ENCODE measurements at regions not wholly inside any gene's neighbourhood (a gene's known extent, or its start where the extent isn't known, plus 50 kb on each side); places are given as distances from the start of the nearest gene placed in this dataset.
"Not testable (repeated sequence)": the region's sequence is repeated elsewhere in the genome, so short reads cannot be mapped to it uniquely, and the experiment has no call there.

DNA sequence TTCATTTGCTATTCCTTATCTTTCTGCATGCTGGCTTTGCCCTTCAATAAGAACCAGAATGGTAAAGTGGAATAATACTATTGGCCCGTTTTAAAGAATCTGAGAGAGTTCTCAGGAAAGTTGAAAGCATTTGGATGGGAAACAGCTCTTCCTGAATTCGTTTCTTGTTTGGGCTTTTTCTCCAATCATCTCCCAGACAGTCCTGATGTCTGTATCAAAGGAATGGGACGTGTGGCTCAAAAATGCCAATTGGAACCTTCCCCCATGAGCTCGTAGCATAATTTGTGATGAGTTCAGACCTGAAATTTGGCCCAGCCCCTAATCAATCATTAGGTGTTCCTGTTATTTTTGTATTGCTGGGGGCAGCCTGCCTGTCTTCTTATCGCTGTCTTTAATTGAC is 75.8 kb upstream of the BACH2 start:
- DNase-seq (ENCODE audit: low read depth in 2 of 2): no peak

DNA sequence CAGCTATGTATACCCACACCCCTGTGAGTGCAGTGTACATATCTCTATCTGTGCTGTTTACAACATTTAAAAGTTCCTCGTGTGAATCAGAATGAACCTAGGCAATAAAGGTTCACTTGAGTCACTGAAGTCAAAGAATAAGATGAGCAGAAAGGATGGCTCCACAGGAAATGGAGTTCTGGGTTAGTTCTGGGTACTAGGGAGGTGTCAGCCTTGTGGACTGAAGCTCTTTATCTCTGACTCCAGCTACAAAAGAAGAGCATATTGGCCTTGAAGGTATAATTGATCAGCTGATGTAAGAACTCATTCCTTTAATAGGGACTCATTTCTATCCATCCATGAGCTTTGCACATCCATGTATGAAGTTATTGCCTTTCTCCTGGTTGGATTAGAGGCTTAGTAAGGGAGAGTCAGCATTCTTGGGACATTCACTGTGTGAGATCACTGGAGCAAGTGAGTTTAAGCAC is 73.9 kb upstream of the BACH2 start:
- no peak for DNase-seq (ENCODE audit: low read depth in 2 of 2)

DNA sequence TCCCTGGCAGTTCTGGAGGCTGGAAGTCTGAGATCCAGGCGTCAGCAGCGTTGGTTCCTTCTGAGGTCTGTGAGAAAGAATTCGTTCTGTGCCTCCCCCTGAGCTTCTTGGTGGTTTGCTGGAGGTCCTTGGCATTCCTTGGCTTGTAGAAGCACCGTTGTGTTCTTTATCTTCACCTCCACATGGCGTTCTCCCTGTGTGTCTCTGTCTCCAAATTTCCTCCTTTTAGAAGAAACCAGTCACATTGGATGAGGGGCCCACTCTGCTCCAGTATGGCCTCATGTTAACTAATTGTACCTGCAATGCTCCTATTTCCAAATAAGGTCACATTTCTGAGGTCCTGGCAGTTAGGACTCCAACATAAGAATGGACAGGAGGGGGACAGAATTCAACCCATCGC is 73.0 kb upstream of the BACH2 start:
- DNase-seq (ENCODE audit: low read depth in 2 of 2): no peak

DNA sequence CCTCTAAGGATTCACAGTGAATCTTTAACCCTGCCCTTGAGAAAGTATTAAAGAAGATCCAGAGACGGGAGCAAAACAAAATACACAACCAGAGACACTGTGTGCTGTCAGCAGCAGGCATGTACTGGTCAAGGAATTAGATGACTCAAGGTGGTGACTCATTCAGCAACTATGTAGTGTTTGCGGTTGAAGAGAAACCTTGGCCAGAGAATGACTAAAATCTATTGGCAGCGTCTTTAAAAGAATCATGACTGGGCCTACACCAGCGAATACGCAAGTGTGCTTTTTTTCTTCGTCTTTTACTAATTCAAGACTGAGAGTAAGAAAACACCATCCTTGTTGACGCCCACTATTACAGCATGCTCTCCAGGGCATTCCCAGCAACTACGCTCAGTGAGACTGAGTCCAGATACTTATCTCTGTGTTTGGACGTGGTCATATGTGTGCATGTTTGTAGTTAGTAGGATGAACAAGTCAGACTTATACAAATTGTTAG is 72.4 kb upstream of the BACH2 start:
- DNase-seq (ENCODE audit: low read depth in 2 of 2): peak in 1 of 2 donors; percentile 28

DNA sequence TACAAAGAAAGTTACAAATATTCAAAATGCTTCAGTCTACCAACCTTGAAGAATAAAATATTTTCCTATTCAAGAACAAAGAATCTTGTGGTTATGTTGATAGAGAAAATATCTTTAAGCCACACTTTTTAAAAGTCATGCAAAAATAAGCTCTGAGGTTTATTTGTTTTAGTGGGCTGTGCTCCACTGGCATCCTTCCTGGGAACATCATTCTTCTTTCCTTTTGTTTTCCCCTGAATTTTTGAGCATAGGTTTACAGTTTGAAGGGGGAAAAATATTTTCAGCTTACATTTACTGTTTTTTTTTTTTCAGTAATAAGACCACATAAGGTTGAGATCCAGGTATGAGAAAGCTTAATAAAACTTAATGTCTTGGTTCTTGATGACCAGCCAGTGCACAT is 72.0 kb upstream of the BACH2 start:
- DNase-seq (ENCODE audit: low read depth in 2 of 2): no peak

DNA sequence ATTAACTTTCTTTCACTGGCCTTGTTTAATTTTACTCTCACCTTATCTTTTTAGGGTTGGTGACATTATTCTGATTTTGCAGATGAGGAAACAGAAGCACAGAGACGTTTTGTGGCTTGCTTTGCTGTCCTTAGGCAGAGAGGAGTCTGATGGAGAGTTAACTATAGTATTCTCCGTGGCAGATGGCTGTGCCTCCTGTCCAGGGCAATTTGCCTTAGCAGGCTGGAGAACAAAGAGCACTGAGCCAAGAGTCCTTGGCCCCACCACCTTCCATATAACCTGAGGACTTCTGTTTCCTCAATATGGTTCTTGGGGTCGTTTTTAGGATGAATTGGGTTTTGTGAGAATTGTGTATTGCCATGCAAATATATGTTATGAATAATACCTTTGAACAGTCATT is 71.4 kb upstream of the BACH2 start:
- no peak for DNase-seq (ENCODE audit: low read depth in 2 of 2)

DNA sequence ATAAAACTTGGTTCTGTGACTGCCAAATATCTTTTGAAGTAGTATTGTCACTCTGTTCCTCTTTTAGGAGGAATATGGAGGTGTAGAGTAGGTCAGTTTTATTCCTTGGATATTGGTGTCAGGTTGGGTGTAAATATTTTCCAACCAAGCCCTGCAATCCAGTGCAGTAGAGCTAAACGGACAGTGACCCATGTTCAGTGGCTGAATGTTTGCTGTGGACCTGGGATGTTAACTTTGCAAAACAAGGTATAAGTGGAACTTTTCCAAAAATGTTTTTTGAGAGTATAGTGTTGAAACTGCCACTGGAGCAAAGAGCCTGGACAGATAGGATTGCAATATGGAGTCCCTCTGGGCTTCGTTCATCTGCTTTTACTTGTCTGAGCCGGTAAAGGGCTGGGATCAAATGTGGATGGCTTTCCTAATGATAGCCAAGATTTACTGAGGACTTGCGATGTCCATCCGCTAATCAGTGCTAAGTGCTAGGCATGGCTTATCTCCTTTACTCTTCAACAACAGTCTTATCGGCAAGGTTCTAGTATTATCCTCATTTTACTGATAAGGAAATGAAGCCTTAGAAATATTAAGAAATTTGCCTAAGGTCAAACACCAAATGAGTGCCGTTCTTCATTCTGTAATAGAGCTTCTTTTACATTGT is 69.0 kb upstream of the BACH2 start:
- DNase-seq (ENCODE audit: low read depth in 2 of 2): no peak

DNA sequence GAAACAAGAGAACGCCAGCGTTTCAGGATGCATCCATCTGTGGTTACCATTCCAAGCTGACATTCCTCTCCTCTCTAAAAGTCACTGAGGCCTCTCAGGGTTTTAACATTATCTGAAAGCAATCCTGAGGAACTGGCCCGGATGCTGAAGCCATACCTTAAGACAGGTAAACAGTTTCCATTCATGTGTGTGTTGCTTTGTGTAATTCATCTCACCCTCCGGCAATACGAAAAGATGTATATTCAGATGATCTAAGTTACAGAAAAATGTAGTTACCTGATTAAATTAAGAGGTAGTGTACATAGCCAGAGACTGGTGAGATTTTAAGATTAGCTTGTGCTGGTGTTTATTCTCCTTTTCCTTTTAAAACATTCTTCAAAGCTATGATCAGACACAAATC is 68.4 kb upstream of the BACH2 start:
- no peak for DNase-seq (ENCODE audit: low read depth in 2 of 2)

DNA sequence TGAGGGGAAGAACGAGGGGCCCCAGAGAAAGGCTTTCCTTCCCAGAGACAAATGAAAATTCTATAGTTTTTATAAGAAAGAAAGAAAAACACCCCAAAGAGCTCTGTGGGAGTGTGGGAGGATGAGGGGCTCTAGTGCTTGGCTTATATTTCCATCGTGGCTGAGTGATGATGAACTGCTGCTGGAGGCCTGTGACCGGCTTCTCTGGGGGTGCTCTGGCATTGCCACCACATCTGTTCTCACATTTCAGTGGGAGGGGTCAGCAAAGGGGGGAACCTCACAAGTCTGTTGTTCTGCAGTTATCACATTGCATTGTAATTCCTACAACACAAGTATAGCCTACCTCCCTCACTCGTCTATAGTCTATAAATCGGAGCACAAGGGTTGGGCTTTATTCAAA is 67.6 kb upstream of the BACH2 start:
- no peak for DNase-seq (ENCODE audit: low read depth in 2 of 2)

DNA sequence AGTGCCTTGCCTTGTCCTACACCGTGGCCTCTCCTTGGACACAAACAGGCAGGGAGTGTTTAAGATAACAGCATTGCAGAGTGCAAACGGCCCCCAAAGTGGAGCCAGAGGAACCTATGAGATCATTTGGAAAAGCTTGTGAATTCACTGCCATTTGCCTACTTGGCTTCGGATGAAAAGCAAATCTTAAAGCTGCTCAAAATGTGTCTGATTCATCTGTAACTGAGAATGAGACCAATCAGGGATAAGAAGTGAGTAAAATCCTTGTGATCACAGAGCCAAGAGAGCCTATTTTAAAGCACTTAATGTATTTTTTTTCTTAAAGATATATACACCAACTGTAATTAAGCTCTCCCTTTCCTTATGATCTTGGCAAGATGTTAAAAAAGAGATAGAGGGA is 65.7 kb upstream of the BACH2 start:
- DNase-seq (ENCODE audit: low read depth in 2 of 2): no peak

DNA sequence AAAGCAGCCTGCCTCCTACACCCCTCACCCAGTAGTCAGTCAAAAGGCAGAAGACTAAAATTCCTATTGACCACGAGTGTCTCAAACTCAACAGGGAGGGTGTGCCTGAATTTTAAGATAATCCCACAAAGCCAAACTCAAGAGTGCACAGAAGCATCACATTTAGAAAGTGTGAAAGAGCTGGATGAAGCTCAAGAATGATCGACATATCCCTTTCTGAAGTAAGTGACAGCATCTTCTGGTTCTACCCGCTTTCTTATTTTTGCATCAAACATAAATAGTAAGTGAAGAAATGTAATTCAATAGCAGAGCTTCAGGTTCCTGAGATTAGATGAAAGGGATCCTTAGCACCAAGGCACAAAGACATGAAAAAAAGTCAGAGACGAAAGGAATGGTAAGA is 64.5 kb upstream of the BACH2 start:
- no peak for DNase-seq (ENCODE audit: low read depth in 2 of 2)

DNA sequence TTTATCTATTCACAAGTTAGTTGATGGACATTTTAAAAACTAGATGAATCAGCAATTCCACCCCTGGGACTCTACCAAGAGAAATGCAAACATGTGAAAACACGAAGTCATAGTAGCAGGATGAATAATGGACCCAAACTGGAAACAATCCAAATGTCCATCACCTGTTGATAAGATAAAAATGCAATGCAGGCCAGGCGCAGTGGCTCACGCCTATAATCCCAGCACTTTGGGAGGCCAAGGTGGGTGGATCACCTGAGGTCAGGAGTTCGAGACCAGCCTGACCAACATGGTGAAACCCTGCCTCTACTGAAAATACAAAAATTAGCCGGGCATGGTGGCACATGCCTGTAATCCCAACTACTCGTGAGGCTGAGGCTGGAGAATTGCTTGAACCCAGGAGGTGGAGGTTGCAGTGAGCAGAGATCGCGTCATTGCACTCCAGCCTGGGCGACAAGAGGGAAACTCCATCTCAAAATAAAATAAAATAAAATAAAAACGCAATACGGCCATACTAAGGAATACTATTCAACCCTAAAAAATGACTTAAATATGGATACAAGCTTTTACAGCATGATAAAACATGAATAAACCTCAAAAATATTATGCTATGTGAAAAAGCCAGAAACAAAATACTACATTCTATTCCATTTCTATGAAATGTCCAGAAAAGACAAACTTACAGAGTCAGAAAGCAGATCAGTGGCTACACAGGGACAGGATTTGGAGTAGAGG is 61.6 kb upstream of the BACH2 start:
- not testable (repeated sequence) for DNase-seq (ENCODE audit: low read depth in 2 of 2)

DNA sequence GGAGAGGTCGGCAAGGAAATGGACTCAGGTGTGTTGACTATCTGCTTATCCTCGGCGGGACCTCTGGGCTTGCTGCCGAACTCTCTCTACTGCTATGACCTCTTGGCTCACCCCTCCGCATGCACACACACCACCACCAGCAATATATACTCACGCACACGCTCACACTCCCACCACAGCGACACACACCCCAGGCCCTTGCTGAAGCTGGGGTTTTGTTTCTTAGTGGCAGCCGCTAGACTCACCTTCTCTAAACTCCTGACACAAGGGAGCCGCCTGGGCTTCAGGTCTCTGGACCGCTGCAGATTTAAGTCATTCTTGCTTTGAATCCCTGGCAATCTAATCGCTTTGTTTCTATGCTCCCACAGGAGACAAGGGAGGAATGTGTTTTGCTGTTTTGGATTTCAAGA is 59.4 kb upstream of the BACH2 start:
- DNase-seq (ENCODE audit: low read depth in 2 of 2): no peak

DNA sequence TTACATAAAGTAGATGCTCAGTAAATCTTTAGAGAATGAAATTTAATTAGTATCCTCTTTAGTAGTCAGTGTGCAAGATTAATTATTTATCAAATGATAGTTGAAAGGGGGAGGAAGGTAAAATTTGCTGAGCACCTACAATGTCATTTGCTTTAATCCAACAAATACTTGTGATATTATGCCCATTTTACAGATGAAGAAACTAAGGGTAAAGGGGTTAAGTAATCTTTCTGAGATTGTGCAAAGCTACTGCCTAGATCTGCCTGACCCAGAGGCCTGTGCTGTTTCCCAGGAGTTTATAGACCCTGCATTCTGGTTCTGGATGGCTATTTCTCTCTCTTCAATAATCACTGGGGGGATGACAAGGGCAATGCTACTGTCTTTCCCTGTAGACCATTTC is 58.3 kb upstream of the BACH2 start:
- DNase-seq (ENCODE audit: low read depth in 2 of 2): no peak

DNA sequence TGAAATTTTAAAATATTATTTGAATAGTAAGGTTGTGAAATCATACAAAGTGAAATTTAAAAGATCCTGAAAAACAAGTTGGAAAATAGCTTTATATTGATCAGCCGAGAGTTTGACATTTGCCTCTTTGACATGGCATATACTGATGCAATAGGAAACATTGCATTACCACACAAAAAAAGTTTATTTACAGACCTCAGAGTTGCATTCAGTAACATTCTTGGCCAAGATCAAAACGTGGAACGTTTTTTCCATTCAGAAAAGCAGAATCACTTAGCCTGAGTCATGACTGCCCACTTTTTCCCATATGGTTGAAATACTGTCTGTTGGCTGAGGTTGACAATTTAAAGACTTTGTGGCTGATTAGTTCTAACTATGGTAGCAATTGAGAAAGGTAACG is 55.1 kb upstream of the BACH2 start:
- no peak for DNase-seq (ENCODE audit: low read depth in 2 of 2)

DNA sequence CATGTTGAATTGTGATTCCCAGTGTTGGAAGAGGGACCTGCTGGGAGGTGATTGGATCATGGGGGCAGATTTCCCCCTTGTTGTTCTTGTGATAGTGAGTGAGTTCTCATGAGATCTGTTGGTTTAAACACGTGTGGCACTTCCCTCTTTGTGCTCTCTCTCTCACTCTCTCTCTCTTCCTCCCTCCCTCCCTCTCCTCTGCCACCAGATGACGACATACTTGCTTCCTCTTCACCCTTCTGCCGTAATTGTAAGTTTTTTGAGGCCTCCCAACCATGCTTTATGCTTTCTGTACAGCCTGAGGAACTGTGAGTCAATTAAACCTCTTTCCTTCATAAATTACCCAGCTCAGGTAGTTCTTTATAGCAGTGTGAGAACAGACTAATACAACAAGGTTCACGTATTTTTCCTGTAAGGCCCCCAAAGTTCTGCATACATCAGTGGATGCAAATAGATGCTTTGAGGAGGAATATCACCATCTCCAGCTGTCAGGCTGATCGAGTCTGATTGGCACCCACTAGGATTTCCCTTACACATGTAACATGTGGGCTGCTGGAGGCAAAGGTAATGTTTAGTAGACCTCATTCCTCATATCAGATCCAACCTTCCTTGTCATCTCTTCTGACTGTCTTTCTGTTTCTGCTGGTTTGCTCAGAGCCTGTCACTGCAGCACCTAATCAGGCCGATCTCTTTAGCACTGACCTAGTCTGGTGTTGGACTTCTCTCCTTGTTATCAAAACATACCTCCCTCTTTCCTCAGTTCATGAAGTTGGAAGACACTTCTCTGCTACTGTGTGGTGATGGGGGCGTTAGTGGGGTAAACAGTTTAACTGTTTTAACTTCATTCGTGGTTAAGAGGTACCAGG is 54.3 kb upstream of the BACH2 start:
- DNase-seq (ENCODE audit: low read depth in 2 of 2): no peak

DNA sequence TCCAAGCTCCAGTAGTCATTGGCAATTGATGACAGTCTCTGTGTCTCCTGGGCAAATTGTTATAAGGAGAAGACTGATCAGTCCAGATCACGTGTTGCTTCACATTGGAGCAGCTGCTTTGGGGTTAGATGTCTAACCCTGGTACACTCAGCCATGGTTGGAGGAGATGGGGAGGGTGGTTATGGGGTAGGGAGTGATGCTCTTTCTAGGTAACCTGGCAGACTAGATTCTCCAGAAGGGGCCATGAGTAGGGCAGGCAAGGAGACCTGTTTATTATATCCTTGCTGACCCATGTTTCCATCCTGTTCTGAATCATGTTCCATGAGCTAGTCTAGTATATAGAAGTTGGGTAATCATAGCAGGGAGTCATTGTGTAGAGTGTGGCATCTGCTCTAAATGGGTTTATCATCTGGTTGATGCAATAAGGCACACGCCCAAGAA is 50.8 kb upstream of the BACH2 start:
- DNase-seq (ENCODE audit: low read depth in 2 of 2): peak in 1 of 2 donors; percentile 26

DNA sequence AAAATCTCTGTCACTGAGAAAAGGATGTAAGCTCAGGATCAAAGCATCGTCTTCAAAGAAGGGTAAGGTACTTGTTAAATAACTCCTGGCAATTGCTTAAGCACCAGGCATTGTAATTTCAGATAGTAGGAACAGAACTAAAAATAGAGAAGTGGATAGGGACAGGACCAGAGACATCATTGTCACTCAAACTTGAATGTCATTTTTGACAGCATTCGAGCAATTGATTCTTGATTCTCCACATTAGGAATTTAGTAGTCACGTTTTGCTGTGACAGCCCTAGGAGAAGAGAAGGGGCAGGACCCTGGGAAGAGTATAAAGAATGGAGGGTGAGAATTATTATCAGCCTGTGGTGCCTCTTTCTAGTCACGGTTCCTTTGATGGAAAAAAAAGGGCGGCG is 50.1 kb upstream of the BACH2 start:
- DNase-seq (ENCODE audit: low read depth in 2 of 2): no peak
